COR-L47 (cell line): ENCODE measurements at regions not wholly inside any gene's neighbourhood (a gene's known extent, or its start where the extent isn't known, plus 50 kb on each side); places are given as distances from the start of the nearest gene placed in this dataset.

Experiments
- DNase-seq: peaks from one replicate; lab custom pipeline; 2025; lab: John Stamatoyannopoulos, UW

DNA sequence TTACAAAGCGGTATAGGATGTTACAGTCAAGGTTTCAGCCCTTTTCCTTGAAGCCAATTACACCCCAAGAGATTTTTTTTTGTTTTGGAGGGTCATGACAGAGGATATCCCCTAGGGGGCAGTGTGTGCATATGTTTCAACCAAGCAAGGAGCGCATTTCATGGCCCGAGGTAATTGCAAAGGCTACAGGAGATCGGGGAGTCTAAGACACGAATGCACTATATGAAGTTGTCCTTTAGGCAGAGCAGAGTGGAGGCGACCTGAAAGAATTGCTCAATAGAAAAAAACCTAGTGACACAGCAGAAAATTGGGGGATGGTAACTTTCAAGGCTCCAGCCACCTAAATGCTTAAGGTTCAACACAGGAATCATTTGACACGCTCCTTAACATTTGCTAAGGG, 219.8 kb upstream of the PARD3B start:
- DNase-seq = peak; percentile 73

GRCh38 chr2:204328373-204328772, 216.9 kb upstream of the PARD3B start:
- no peak for DNase-seq

GRCh38 chr2:204329016-204329415, 216.3 kb upstream of the PARD3B start:
- no peak for DNase-seq

GRCh38 chr2:204329532-204329931, 215.7 kb upstream of the PARD3B start:
- no peak for DNase-seq

- DNase-seq = no peak
Observed at GRCh38 chr2:204331180-204331579, 214.1 kb upstream of the PARD3B start.

- DNase-seq = no peak
Observed at GRCh38 chr2:204331988-204332387, 213.3 kb upstream of the PARD3B start.

DNA sequence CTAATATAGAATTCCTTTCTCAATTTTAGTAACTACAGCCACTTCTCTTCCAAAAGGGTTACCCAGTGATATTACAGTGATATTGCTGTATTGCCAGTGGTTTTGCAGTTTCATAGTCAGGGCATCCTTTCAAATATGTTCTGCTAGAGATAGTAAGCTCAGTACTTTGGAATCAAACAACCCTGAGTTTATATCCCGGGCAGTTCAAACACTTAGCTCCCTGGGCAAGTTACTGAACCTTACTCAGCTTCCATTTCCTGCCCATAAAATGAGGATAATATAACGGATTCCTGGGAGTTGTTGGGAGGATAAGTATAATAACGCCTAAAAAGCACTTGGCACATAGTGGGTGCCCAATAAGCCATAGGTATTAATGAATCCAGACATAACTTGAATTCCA, 212.6 kb upstream of the PARD3B start:
- DNase-seq = no peak

DNA sequence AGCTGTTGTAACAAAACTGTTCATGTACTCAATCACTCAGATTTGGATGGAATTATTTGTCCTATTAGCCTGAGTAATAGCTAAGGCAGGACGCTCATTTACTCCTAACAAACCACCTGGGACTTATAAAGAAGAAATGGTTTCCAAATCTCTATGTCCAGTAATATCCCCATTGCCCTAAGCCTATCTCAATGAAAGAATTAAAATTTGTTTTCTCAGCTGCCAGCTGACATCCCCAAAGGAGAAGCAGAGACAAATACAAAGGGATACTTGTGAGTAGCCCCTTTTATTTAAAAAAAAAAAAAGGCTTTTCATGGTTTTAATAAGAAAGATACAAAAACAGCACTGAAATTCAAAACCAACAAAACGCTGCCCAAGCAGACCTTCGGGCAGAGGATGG, 211.4 kb upstream of the PARD3B start:
- no peak for DNase-seq

DNA sequence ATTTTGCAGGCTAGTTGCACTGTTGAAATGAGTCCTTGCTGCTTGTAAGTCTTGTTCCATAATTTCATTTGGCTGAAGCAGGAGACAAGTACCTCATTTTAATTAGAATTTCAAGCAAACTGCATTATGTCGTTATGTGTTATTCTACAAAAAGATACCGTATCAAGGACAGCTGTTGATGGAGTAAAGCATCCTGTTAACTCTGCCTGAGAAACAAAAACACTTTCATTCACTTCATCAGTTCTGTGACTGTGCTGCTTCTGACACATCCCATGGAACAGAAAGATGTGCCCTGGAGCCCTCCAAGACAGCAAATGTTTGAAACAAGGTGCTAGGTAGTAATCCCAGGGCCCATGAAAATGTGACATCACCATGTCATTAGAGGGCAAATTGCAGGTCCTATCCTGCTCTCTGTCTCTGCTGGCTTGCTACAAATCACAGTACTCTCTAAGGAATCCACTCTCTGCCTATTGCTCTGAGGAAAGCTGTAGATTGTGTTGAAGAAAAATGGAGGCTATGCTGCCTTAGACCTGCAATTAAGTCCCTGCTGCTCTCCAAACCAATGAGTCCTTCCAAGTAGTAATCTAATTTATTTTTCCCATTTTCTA, 209.7 kb upstream of the PARD3B start:
- DNase-seq = no peak

- no peak for DNase-seq
Observed at GRCh38 chr2:204336153-204336744, 209.0 kb upstream of the PARD3B start.

- DNase-seq = no peak
Observed at GRCh38 chr2:204337638-204338037, 207.6 kb upstream of the PARD3B start.

GRCh38 chr2:204339212-204339715, 206.0 kb upstream of the PARD3B start:
- DNase-seq = no peak

DNA sequence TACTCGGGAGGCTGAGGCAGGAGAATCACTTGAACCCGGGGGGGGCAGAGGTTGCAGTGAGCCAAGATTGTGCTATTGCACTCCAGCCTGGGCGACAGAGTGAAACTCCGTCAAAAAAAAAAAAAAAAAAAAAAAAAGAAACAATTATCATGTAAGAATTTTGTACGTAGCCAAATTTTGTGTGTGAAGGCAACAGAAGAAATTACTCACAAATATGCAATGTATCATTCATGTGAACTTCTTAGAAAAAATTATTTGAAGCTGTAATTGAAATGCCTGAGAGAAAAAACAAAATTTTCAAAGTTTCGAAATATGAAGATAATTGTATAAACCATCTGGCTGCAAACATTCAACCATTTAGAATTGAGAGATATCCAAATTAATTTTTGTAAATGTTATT, 204.8 kb upstream of the PARD3B start:
- DNase-seq = no peak

DNA sequence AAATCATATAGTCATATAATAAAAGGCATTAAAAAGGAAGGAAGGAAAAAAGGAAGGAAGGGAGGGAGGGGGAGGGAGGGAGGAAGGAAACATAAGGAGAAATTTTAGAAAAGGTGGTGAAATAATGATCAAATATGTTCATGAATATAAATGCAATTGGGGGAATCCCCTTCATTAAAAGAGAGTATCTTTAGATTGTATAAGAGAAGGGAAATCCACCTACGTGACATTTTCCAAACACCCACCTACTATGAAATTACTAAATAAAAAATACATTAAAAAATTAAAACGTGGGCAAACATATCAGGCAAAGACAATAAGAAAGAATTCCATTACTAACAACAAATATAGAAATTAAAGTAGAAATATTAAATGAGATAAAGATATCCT, 203.4 kb upstream of the PARD3B start:
- no peak for DNase-seq

GRCh38 chr2:204343685-204344084, 201.6 kb upstream of the PARD3B start:
- DNase-seq = no peak

DNA sequence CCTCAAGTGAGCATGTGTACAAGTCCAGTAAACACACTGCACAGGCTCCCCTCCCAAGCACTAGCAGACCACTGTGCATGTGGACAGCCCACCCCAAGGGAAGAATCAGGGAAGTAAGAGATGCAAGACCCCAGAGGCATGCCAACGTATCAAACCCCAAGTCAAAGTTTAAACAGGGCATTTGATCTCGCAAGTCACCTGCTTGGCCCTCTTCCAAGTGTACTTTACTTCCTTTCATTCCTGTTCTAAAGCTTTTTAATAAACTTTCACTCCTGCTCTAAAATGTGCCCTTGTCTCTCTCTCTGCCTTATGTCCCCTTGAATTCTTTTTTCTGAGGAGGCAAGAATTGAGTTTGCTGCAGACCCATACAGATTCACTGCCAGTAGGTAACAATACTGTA, 201.2 kb upstream of the PARD3B start:
- no peak for DNase-seq

GRCh38 chr2:204346906-204347305, 198.4 kb upstream of the PARD3B start:
- no peak for DNase-seq

DNA sequence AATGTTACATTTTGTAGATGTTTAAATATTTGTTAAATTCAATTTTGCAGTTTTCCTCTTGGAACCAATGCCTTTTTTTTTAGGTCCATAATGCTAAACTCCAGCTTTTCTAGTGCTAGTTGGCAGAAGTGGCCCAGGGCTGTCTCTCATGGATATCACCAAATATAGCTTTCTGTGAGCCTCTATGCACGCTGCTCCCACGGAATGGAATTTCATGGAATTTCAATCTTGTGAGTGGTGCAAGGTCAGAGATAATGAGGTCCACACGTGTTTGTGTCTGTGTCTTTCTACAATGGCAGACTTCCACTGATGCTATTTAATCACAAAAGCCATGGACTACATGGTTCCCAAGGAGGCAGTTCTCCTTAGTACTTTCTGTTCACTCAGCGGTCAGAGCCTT, 191.5 kb upstream of the PARD3B start:
- DNase-seq = no peak

DNA sequence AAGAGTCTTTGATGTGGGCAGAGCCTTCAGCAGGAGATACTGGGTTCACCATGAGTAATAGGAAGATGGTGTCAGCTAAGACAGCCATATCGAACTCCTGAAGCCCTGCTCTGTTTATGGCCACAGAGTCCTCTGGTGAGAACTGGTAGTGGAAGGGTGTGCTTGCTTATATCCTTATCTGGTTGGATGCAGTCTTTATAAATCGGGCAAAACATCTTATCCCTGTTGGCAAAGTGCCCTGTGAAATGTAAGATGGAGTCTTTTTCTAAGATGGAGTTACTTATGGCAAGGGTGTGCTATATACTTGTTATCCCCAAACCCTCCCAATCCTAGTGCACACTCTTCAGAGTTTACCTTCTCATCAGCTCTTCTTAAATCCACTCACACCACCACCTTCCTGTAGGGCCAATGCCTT, 190.8 kb upstream of the PARD3B start:
- no peak for DNase-seq

GRCh38 chr2:204355688-204356087, 189.6 kb upstream of the PARD3B start:
- DNase-seq = no peak

DNA sequence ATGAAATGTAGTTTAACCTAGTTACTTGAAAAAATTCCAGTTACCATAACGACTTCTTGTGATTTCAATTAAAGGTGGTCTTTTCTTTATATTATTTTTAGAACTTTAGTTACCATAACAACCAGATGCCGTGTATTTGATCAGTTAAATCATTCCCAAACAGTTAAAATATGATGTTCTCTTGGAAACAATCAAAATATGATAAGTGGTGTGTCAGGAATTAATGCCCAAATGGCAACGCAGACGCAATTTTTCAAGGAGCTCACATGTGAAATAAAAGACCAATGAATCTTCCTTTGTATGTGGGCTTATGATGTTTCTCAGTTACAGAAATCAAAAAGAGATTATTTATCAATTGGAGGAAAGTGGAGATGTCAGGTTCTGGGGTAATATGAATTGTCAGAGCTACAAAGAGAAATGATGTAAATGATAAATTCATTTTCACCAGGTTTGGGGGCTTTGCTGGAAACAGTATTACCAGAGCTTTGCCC, 189.1 kb upstream of the PARD3B start:
- DNase-seq = no peak

GRCh38 chr2:204357286-204357685, 188.0 kb upstream of the PARD3B start:
- peak; percentile 16 for DNase-seq

GRCh38 chr2:204359076-204359475, 186.2 kb upstream of the PARD3B start:
- DNase-seq = no peak
